ENCODE measurements at regions not wholly inside any gene's neighbourhood (a gene's known extent, or its start where the extent isn't known, plus 50 kb on each side); places are given as distances from the start of the nearest gene placed in this dataset.

- H3K9me3 ChIP-seq (ENCODE audit: control insufficient read depth in 1 of 2, low read length in 2 of 2) = no peaks in the 10 kb centered on the region
Measured at GRCh38 chr5:121164632-121165031, 687.0 kb upstream of the FTMT start.

GRCh38 chr5:121171361-121171760, 680.3 kb upstream of the FTMT start:
- H3K27ac ChIP-seq (ENCODE audit: low read length) = no peak overlapping the region
- no peaks in the 10 kb centered on the region for H3K27me3 ChIP-seq (ENCODE audit: low read depth, low read length)
- H3K36me3 ChIP-seq (ENCODE audit: control insufficient read depth in 1 of 2, insufficient read depth in 2 of 2, low read length in 2 of 2) = no peaks in the 10 kb centered on the region
- H3K9me3 ChIP-seq (ENCODE audit: control insufficient read depth in 1 of 2, low read length in 2 of 2) = no peaks in the 10 kb centered on the region
- no peaks in the 10 kb centered on the region for H3K4me1 ChIP-seq (ENCODE audit: control insufficient read depth in 1 of 2, insufficient read depth in 2 of 2, low read length in 2 of 2)
- no peak overlapping the region for H3K4me3 ChIP-seq (ENCODE audit: low read depth in 1 of 2, low read length in 2 of 2)

More at GRCh38 chr5:121164632-121165031, 687.0 kb upstream of the FTMT start:
- no peak overlapping the region for H3K27ac ChIP-seq (ENCODE audit: low read length)
- no peak overlapping the region for H3K4me3 ChIP-seq (ENCODE audit: low read depth in 1 of 2, low read length in 2 of 2)
- no peaks in the 10 kb centered on the region for H3K27me3 ChIP-seq (ENCODE audit: low read depth, low read length)
- H3K36me3 ChIP-seq (ENCODE audit: control insufficient read depth in 1 of 2, insufficient read depth in 2 of 2, low read length in 2 of 2) = no peaks in the 10 kb centered on the region
- H3K4me1 ChIP-seq (ENCODE audit: control insufficient read depth in 1 of 2, insufficient read depth in 2 of 2, low read length in 2 of 2) = no peaks in the 10 kb centered on the region

- Histone ChIP-seq H3K4me1 (ENCODE audit: control insufficient read depth in 1 of 2, insufficient read depth in 2 of 2, low read length in 2 of 2) (no peaks in the 10 kb centered on the region), H3K9me3 (ENCODE audit: control insufficient read depth in 1 of 2, low read length in 2 of 2) (no peaks in the 10 kb centered on the region), H3K4me3 (ENCODE audit: low read depth in 1 of 2, low read length in 2 of 2) (no peak overlapping the region), H3K27me3 (ENCODE audit: low read depth, low read length) (no peaks in the 10 kb centered on the region), H3K27ac (ENCODE audit: low read length) (no peak overlapping the region), H3K36me3 (ENCODE audit: control insufficient read depth in 1 of 2, insufficient read depth in 2 of 2, low read length in 2 of 2) (no peaks in the 10 kb centered on the region)
Measured at GRCh38 chr5:121171834-121172233, 679.8 kb upstream of the FTMT start.

GRCh38 chr5:121174351-121174750, 677.3 kb upstream of the FTMT start:
- no peaks in the 10 kb centered on the region for H3K4me1 ChIP-seq (ENCODE audit: control insufficient read depth in 1 of 2, insufficient read depth in 2 of 2, low read length in 2 of 2)
- H3K9me3 ChIP-seq (ENCODE audit: control insufficient read depth in 1 of 2, low read length in 2 of 2) = no peaks in the 10 kb centered on the region
- H3K36me3 ChIP-seq (ENCODE audit: control insufficient read depth in 1 of 2, insufficient read depth in 2 of 2, low read length in 2 of 2) = no peaks in the 10 kb centered on the region
- no peak overlapping the region for H3K4me3 ChIP-seq (ENCODE audit: low read depth in 1 of 2, low read length in 2 of 2)
- H3K27ac ChIP-seq (ENCODE audit: low read length) = no peak overlapping the region
- no peaks in the 10 kb centered on the region for H3K27me3 ChIP-seq (ENCODE audit: low read depth, low read length)

GRCh38 chr5:121175986-121176385, 675.7 kb upstream of the FTMT start:
- H3K36me3 ChIP-seq (ENCODE audit: control insufficient read depth in 1 of 2, insufficient read depth in 2 of 2, low read length in 2 of 2) = no peaks in the 10 kb centered on the region

GRCh38 chr5:121182788-121183490, 668.7 kb upstream of the FTMT start:
- Histone ChIP-seq H3K4me1 (ENCODE audit: control insufficient read depth in 1 of 2, insufficient read depth in 2 of 2, low read length in 2 of 2) (no peaks in the 10 kb centered on the region), H3K4me3 (ENCODE audit: low read depth in 1 of 2, low read length in 2 of 2) (no peak overlapping the region), H3K9me3 (ENCODE audit: control insufficient read depth in 1 of 2, low read length in 2 of 2) (no peaks in the 10 kb centered on the region), H3K36me3 (ENCODE audit: control insufficient read depth in 1 of 2, insufficient read depth in 2 of 2, low read length in 2 of 2) (no peaks in the 10 kb centered on the region), H3K27me3 (ENCODE audit: low read depth, low read length) (no peaks in the 10 kb centered on the region), H3K27ac (ENCODE audit: low read length) (no peak overlapping the region)

More at GRCh38 chr5:121175986-121176385, 675.7 kb upstream of the FTMT start:
- Histone ChIP-seq H3K4me3 (ENCODE audit: low read depth in 1 of 2, low read length in 2 of 2) (no peak overlapping the region), H3K27ac (ENCODE audit: low read length) (no peak overlapping the region), H3K9me3 (ENCODE audit: control insufficient read depth in 1 of 2, low read length in 2 of 2) (no peaks in the 10 kb centered on the region), H3K27me3 (ENCODE audit: low read depth, low read length) (no peaks in the 10 kb centered on the region), H3K4me1 (ENCODE audit: control insufficient read depth in 1 of 2, insufficient read depth in 2 of 2, low read length in 2 of 2) (no peaks in the 10 kb centered on the region)

- Histone ChIP-seq H3K27me3 (ENCODE audit: low read depth, low read length) (no peaks in the 10 kb centered on the region), H3K4me1 (ENCODE audit: control insufficient read depth in 1 of 2, insufficient read depth in 2 of 2, low read length in 2 of 2) (no peaks in the 10 kb centered on the region), H3K27ac (ENCODE audit: low read length) (no peak overlapping the region), H3K4me3 (ENCODE audit: low read depth in 1 of 2, low read length in 2 of 2) (no peak overlapping the region), H3K36me3 (ENCODE audit: control insufficient read depth in 1 of 2, insufficient read depth in 2 of 2, low read length in 2 of 2) (no peaks in the 10 kb centered on the region), H3K9me3 (ENCODE audit: control insufficient read depth in 1 of 2, low read length in 2 of 2) (no peaks in the 10 kb centered on the region)
Measured at GRCh38 chr5:121188849-121189248, 662.8 kb upstream of the FTMT start.

GRCh38 chr5:121189342-121190305, 662.1 kb upstream of the FTMT start:
- no peaks in the 10 kb centered on the region for H3K4me1 ChIP-seq (ENCODE audit: control insufficient read depth in 1 of 2, insufficient read depth in 2 of 2, low read length in 2 of 2)
- H3K36me3 ChIP-seq (ENCODE audit: control insufficient read depth in 1 of 2, insufficient read depth in 2 of 2, low read length in 2 of 2) = no peaks in the 10 kb centered on the region
- H3K4me3 ChIP-seq (ENCODE audit: low read depth in 1 of 2, low read length in 2 of 2) = no peak overlapping the region
- no peaks in the 10 kb centered on the region for H3K27me3 ChIP-seq (ENCODE audit: low read depth, low read length)
- H3K27ac ChIP-seq (ENCODE audit: low read length) = no peak overlapping the region
- no peaks in the 10 kb centered on the region for H3K9me3 ChIP-seq (ENCODE audit: control insufficient read depth in 1 of 2, low read length in 2 of 2)

GRCh38 chr5:121199216-121199999, 652.3 kb upstream of the FTMT start:
- no peak overlapping the region for H3K27ac ChIP-seq (ENCODE audit: low read length)
- H3K36me3 ChIP-seq (ENCODE audit: control insufficient read depth in 1 of 2, insufficient read depth in 2 of 2, low read length in 2 of 2) = no peaks in the 10 kb centered on the region
- H3K4me3 ChIP-seq (ENCODE audit: low read depth in 1 of 2, low read length in 2 of 2) = peak overlapping the region; percentile 18 to 41
- no peaks in the 10 kb centered on the region for H3K27me3 ChIP-seq (ENCODE audit: low read depth, low read length)
- H3K9me3 ChIP-seq (ENCODE audit: control insufficient read depth in 1 of 2, low read length in 2 of 2) = no peaks in the 10 kb centered on the region
- no peaks in the 10 kb centered on the region for H3K4me1 ChIP-seq (ENCODE audit: control insufficient read depth in 1 of 2, insufficient read depth in 2 of 2, low read length in 2 of 2)

- peaks cover 0 to 6% of the 10 kb centered on the region in 2 donors for H3K9me3 ChIP-seq (ENCODE audit: control insufficient read depth in 1 of 2, low read length in 2 of 2)
- H3K36me3 ChIP-seq (ENCODE audit: control insufficient read depth in 1 of 2, insufficient read depth in 2 of 2, low read length in 2 of 2) = no peaks in the 10 kb centered on the region
- no peak overlapping the region for H3K4me3 ChIP-seq (ENCODE audit: low read depth in 1 of 2, low read length in 2 of 2)
- no peaks in the 10 kb centered on the region for H3K4me1 ChIP-seq (ENCODE audit: control insufficient read depth in 1 of 2, insufficient read depth in 2 of 2, low read length in 2 of 2)
- no peaks in the 10 kb centered on the region for H3K27me3 ChIP-seq (ENCODE audit: low read depth, low read length)
- H3K27ac ChIP-seq (ENCODE audit: low read length) = no peak overlapping the region
Measured at GRCh38 chr5:121218086-121218485, 633.6 kb upstream of the FTMT start.

GRCh38 chr5:121221483-121221882, 630.2 kb upstream of the FTMT start:
- peaks cover 0 to 6% of the 10 kb centered on the region in 2 donors for H3K9me3 ChIP-seq (ENCODE audit: control insufficient read depth in 1 of 2, low read length in 2 of 2)
- H3K36me3 ChIP-seq (ENCODE audit: control insufficient read depth in 1 of 2, insufficient read depth in 2 of 2, low read length in 2 of 2) = no peaks in the 10 kb centered on the region
- H3K27me3 ChIP-seq (ENCODE audit: low read depth, low read length) = no peaks in the 10 kb centered on the region
- no peak overlapping the region for H3K27ac ChIP-seq (ENCODE audit: low read length)
- no peaks in the 10 kb centered on the region for H3K4me1 ChIP-seq (ENCODE audit: control insufficient read depth in 1 of 2, insufficient read depth in 2 of 2, low read length in 2 of 2)
- H3K4me3 ChIP-seq (ENCODE audit: low read depth in 1 of 2, low read length in 2 of 2) = no peak overlapping the region
